GM06990 (cell line): ENCODE measurements at regions not wholly inside any gene's neighbourhood (a gene's known extent, or its start where the extent isn't known, plus 50 kb on each side); places are given as distances from the start of the nearest gene placed in this dataset.

Experiments
- DNase-seq: peaks from one replicate; pipeline ENCODE4 v3.0.0-alpha.2; 2011; ENCODE audit not compliant: insufficient read length; ENCODE audit errors: extremely low read depth
- H3K27me3 ChIP-seq: replicated peaks from 2 replicates; pipeline ENCODE4 v1.6.0; 2011; ENCODE audit warnings: low read length; ENCODE audit not compliant: control insufficient read depth, insufficient read depth
- H3K36me3 ChIP-seq: 2 replicates; pipeline ENCODE4 v1.5.1; 2011; ENCODE audit warnings: low read length; ENCODE audit not compliant: control insufficient read depth, insufficient read depth
- H3K4me3 ChIP-seq: replicated peaks from 2 replicates; pipeline ENCODE4 v1.5.1; 2011; ENCODE audit warnings: low read depth, mild to moderate bottlenecking, control low read depth, low read length
- CTCF ChIP-seq: IDR thresholded peaks from 2 replicates; pipeline ENCODE4 v1.5.1; 2011; ENCODE audit warnings: low read length, control low read depth, mild to moderate bottlenecking, inconsistent platforms; ENCODE audit not compliant: insufficient read depth, poor library complexity, severe bottlenecking

GRCh38 chr15:95345867-95346266 is 984.6 kb upstream of the NR2F2 start:
- DNase-seq = no peak
- H3K4me3 ChIP-seq = no peak overlapping the region
- H3K36me3 ChIP-seq = no peaks in the 10 kb centered on the region
- H3K27me3 ChIP-seq = no peaks in the 10 kb centered on the region
- no peak for TF ChIP-seq CTCF

- Histone ChIP-seq H3K4me3 (no peak overlapping the region), H3K27me3 (no peaks in the 10 kb centered on the region), H3K36me3 (no peaks in the 10 kb centered on the region)
- DNase-seq = no peak
- TF ChIP-seq CTCF = no peak
These were observed 983.6 kb upstream of the NR2F2 start for GRCh38 chr15:95346721-95347475.

GRCh38 chr15:95347837-95348236 is 982.7 kb upstream of the NR2F2 start:
- no peak for TF ChIP-seq CTCF
- no peak for DNase-seq
- Histone ChIP-seq H3K27me3 (no peaks in the 10 kb centered on the region), H3K36me3 (no peaks in the 10 kb centered on the region), H3K4me3 (no peak overlapping the region)

- no peak for DNase-seq
- TF ChIP-seq CTCF = no peak
- no peaks in the 10 kb centered on the region for H3K36me3 ChIP-seq
- H3K4me3 ChIP-seq = no peak overlapping the region
- H3K27me3 ChIP-seq = no peaks in the 10 kb centered on the region
These were observed 979.6 kb upstream of the NR2F2 start for GRCh38 chr15:95350908-95351307.

- no peak for TF ChIP-seq CTCF
These were observed 977.8 kb upstream of the NR2F2 start for GRCh38 chr15:95352631-95353187.

More at GRCh38 chr15:95352631-95353187, 977.8 kb upstream of the NR2F2 start:
- Histone ChIP-seq H3K4me3 (no peak overlapping the region), H3K36me3 (no peaks in the 10 kb centered on the region), H3K27me3 (no peaks in the 10 kb centered on the region)
- DNase-seq = no peak
